Breast epithelium (tissue), 4 donors: ENCODE measurements at regions not wholly inside any gene's neighbourhood (a gene's known extent, or its start where the extent isn't known, plus 50 kb on each side); places are given as distances from the start of the nearest gene placed in this dataset.

Experiments used
- DNase-seq, 2 donors: peaks; one replicate each; pipeline ENCODE4 v3.0.0-alpha.2; 2019; ENCODE audit warnings: low spot score in 2 of 2
- H3K27ac ChIP-seq, 2 donors: fragments of 200-600 bp; sonication (generic) in 1 of 2; one replicate each; pipeline ENCODE4 v1.5.1; 2016 to 2019; ENCODE audit warnings: mild to moderate bottlenecking in 1 of 2
- H3K27me3 ChIP-seq, 2 donors: fragments of 200-600 bp; sonication (generic) in 1 of 2; one replicate each; pipeline versions ENCODE4 v1.5.1 to v1.6.0; 2017 to 2019; ENCODE audit warnings: control low read depth in 1 of 2, mild to moderate bottlenecking in 1 of 2
- H3K36me3 ChIP-seq: fragments of 200-600 bp; one replicate; pipeline ENCODE4 v1.5.1; 2019
- H3K4me1 ChIP-seq, 2 donors: fragments of 200-600 bp; sonication (generic); one replicate each; pipeline ENCODE4 v1.5.1; 2016 to 2019; ENCODE audit warnings: control low read depth in 1 of 2
- H3K4me3 ChIP-seq, 3 donors: fragments of 200-600 bp; sonication (generic); 1 replicate in 2 of 3; 2 replicates in 1 of 3; pipeline ENCODE4 v1.5.1; 2016 to 2019; ENCODE audit warnings: mild to moderate bottlenecking in 3 of 3, moderate library complexity in 2 of 3
- H3K9me3 ChIP-seq, 2 donors: fragments of 200-600 bp; sonication (generic) in 1 of 2; one replicate each; pipeline ENCODE4 v1.5.1; 2016 to 2019; ENCODE audit warnings: control low read depth in 1 of 2
- POLR2A ChIP-seq: fragments of 450-650 bp; IDR thresholded peaks from one replicate; pipeline ENCODE4 v1.6.1; 2016; ENCODE audit warnings: antibody characterized with exemption, mild to moderate bottlenecking, moderate library complexity
- POLR2AphosphoS5 ChIP-seq, 3 donors: sonication (generic); formaldehyde crosslinking; IDR thresholded peaks; one replicate each; pipeline ENCODE4 v1.6.1; 2017; ENCODE audit warnings: antibody characterized with exemption in 3 of 3
- intact Hi-C: fragments of 100-400 bp; cut with DNase I; formaldehyde crosslinking; loops from one replicate; pipeline ENCODE4 v1.15.1; 2023; ENCODE audit warnings: low total_unique reads
- TF ChIP-seq, protein P1 (sequence below), 3 donors: fragments of 450-650 bp; IDR thresholded peaks; one replicate each; pipeline ENCODE4 v1.5.1; 2016 to 2017; ENCODE audit warnings: antibody characterized with exemption in 3 of 3, mild to moderate bottlenecking in 3 of 3, moderate library complexity in 3 of 3

DNA sequence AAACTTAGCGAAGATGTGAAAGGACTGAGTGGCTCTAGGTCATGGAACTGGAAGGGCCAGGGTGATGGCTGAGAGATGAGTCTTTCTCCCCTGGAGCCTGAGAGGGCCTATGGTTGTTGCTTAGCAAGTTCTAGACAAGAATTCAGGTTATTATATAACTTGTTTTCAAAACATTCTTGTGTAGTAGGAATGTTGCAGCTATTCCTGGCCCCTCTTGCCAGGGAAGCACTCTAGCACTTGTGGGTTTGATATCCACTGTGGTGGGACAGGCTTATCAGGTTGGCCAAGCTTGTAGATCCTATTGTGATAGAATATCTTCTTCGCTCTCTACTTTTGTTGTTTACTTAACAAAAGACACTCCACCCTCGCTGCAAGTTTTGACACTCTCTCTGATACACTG, 211.8 kb upstream of the CITED2 start:
- no peak for DNase-seq
- H3K4me1 ChIP-seq = no peaks in the 10 kb centered on the region
- H3K36me3 ChIP-seq = no peaks in the 10 kb centered on the region
- H3K9me3 ChIP-seq = no peaks in the 10 kb centered on the region
- intact Hi-C loops = no loop called here
- H3K4me3 ChIP-seq = no peak overlapping the region
- no peak for TF ChIP-seq POLR2A
- TF ChIP-seq, protein P1, sequence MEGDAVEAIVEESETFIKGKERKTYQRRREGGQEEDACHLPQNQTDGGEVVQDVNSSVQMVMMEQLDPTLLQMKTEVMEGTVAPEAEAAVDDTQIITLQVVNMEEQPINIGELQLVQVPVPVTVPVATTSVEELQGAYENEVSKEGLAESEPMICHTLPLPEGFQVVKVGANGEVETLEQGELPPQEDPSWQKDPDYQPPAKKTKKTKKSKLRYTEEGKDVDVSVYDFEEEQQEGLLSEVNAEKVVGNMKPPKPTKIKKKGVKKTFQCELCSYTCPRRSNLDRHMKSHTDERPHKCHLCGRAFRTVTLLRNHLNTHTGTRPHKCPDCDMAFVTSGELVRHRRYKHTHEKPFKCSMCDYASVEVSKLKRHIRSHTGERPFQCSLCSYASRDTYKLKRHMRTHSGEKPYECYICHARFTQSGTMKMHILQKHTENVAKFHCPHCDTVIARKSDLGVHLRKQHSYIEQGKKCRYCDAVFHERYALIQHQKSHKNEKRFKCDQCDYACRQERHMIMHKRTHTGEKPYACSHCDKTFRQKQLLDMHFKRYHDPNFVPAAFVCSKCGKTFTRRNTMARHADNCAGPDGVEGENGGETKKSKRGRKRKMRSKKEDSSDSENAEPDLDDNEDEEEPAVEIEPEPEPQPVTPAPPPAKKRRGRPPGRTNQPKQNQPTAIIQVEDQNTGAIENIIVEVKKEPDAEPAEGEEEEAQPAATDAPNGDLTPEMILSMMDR (IDR thresholded peaks at IDR 0.05) = no peak
- no peak for TF ChIP-seq POLR2AphosphoS5 (IDR thresholded peaks at IDR 0.05)
- no peaks in the 10 kb centered on the region for H3K27me3 ChIP-seq
- H3K27ac ChIP-seq = no peak overlapping the region

DNA sequence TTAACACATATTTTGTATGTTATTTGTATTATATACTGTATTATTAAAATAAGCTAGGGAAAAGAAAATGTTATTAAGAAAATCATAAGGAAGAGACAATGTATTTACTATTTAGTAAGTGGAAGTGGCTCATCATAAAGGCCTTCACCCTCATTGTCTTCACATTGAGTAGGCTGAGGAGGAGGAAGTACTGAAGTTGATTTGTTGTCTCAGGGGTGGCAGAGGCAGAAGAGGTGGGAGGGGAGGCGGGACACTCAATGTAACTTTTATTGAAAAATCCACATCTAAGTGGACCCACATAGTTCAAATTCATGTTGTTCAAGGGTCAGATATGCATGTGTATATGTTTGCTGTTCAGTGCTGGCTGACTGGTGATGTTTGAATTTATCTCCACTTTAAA, 210.2 kb upstream of the CITED2 start:
- TF ChIP-seq POLR2A (no peak), POLR2AphosphoS5 (IDR thresholded peaks at IDR 0.05) (no peak)
- TF ChIP-seq, protein P1 (IDR thresholded peaks at IDR 0.05) = no peak
- DNase-seq = no peak
- Histone ChIP-seq H3K27ac (no peak overlapping the region), H3K36me3 (no peaks in the 10 kb centered on the region), H3K9me3 (no peaks in the 10 kb centered on the region), H3K27me3 (no peaks in the 10 kb centered on the region), H3K4me3 (no peak overlapping the region), H3K4me1 (no peaks in the 10 kb centered on the region)
- intact Hi-C loops = no loop called here

DNA sequence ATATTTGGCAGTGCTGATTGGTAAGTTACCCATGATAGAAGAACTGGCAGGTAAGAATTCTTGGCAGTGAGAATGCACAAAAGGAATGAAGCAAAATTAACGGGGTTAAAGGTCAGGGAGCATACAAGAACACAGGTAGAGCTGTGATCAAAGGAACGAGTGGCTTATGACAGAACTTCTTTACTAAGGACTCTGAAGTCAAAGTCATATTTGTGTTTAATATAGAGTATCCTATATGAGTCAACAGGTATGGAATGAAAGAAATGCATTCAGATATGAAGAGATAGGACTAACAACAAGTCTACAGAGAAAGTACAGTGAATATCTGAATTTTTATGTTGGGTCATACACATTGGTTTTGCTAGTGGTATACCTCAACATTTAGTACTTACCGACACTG, 209.0 kb upstream of the CITED2 start:
- no peak for DNase-seq
- Histone ChIP-seq H3K4me3 (no peak overlapping the region), H3K27me3 (no peaks in the 10 kb centered on the region), H3K4me1 (no peaks in the 10 kb centered on the region), H3K36me3 (no peaks in the 10 kb centered on the region), H3K9me3 (no peaks in the 10 kb centered on the region), H3K27ac (no peak overlapping the region)
- intact Hi-C loops = no loop called here
- no peak for TF ChIP-seq POLR2A
- TF ChIP-seq, protein P1 (IDR thresholded peaks at IDR 0.05) = no peak
- TF ChIP-seq POLR2AphosphoS5 (IDR thresholded peaks at IDR 0.05) = no peak

DNA sequence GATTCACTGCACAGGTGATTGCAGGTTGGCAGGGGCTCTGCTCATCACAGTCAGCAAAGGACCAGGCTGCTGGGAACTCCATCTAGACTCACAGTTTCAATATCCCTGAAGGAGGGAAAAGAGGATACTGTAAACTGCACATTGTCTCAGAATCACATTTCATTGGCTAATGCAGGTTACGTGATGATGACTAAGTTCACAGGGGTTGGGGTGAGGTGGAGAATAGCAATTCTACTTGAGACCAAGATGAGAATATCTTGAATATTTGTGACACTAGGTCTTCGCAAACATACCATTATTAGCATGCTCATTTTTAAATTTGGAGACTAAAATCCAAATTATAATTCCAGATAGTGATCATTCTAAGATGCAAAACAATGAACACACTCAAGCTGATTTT, 208.5 kb upstream of the CITED2 start:
- TF ChIP-seq POLR2A (no peak), POLR2AphosphoS5 (IDR thresholded peaks at IDR 0.05) (no peak)
- TF ChIP-seq, protein P1 (IDR thresholded peaks at IDR 0.05) = no peak
- no peaks in the 10 kb centered on the region for H3K27me3 ChIP-seq
- H3K9me3 ChIP-seq = no peaks in the 10 kb centered on the region
- no peaks in the 10 kb centered on the region for H3K36me3 ChIP-seq
- H3K4me1 ChIP-seq = peaks cover 0 to under 1% of the 10 kb centered on the region in 2 donors
- H3K4me3 ChIP-seq = no peak overlapping the region
- intact Hi-C loops = no loop called here
- H3K27ac ChIP-seq = no peak overlapping the region
- no peak for DNase-seq

DNA sequence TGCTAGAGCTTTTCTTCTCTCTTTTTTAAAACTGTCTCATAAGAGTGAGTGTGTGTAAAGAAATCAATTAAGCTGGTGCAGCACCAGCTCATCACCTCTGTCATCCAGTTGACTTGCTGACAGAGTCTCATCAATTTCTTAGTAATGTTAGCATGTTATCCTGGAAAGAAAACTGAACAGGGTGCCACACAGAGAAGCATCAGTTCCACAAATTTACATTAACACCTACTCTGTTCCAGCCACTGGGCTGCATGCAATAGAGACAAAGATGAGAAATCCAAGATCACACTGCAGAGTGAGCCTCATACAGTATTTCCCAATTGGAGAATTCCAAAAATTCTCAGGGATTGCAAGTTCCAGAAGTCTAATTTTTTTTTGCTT, 207.0 kb upstream of the CITED2 start:
- no peak overlapping the region for H3K4me3 ChIP-seq
- peaks cover 0 to 9% of the 10 kb centered on the region in 2 donors for H3K4me1 ChIP-seq
- intact Hi-C loops = no loop called here
- no peaks in the 10 kb centered on the region for H3K27me3 ChIP-seq
- H3K9me3 ChIP-seq = no peaks in the 10 kb centered on the region
- DNase-seq = no peak
- H3K36me3 ChIP-seq = no peaks in the 10 kb centered on the region
- TF ChIP-seq, protein P1 (IDR thresholded peaks at IDR 0.05) = no peak
- TF ChIP-seq POLR2A (no peak), POLR2AphosphoS5 (IDR thresholded peaks at IDR 0.05) (no peak)
- H3K27ac ChIP-seq = no peak overlapping the region
